ENCODE measurements at regions not wholly inside any gene's neighbourhood (a gene's known extent, or its start where the extent isn't known, plus 50 kb on each side); places are given as distances from the start of the nearest gene placed in this dataset.
"Not testable (repeated sequence)": the region's sequence is repeated elsewhere in the genome, so short reads cannot be mapped to it uniquely, and the experiment has no call there.

- Histone ChIP-seq H3K36me3 (no peaks in the 10 kb centered on the region), H3K4me3 (no peak overlapping the region), H3K27me3 (no peaks in the 10 kb centered on the region), H3K9me3 (peaks cover 7% of the 10 kb centered on the region; the same call in 1 of the 2 replicates)
- DNase-seq, result no peak
These were observed 54.1 kb downstream of the FOXG1 start for GRCh38 chr14:28820677-28821076.

- Histone ChIP-seq H3K36me3 (no peaks in the 10 kb centered on the region), H3K27me3 (no peaks in the 10 kb centered on the region), H3K9me3 (peaks cover 7% of the 10 kb centered on the region; the same call in 1 of the 2 replicates), H3K4me3 (no peak overlapping the region)
- no peak for DNase-seq
These were observed 55.4 kb downstream of the FOXG1 start for GRCh38 chr14:28821993-28822392.

GRCh38 chr14:28823245-28823644 is 56.7 kb downstream of the FOXG1 start:
- Histone ChIP-seq H3K4me3 (no peak overlapping the region), H3K9me3 (peaks cover 7% of the 10 kb centered on the region; the same call in 1 of the 2 replicates), H3K27me3 (no peaks in the 10 kb centered on the region), H3K36me3 (no peaks in the 10 kb centered on the region)
- DNase-seq, result no peak

- no peak for DNase-seq
- no peak overlapping the region for H3K4me3 ChIP-seq
- H3K9me3 ChIP-seq, result no peaks in the 10 kb centered on the region
- no peaks in the 10 kb centered on the region for H3K27me3 ChIP-seq
- H3K36me3 ChIP-seq, result no peaks in the 10 kb centered on the region
These were observed 63.5 kb downstream of the FOXG1 start for GRCh38 chr14:28830115-28830534.

GRCh38 chr14:28831126-28831525 is 64.5 kb downstream of the FOXG1 start:
- H3K9me3 ChIP-seq, result no peaks in the 10 kb centered on the region
- DNase-seq, result no peak
- H3K27me3 ChIP-seq, result no peaks in the 10 kb centered on the region
- no peaks in the 10 kb centered on the region for H3K36me3 ChIP-seq
- H3K4me3 ChIP-seq, result no peak overlapping the region

GRCh38 chr14:28842569-28842968 is 76.0 kb downstream of the FOXG1 start:
- H3K27me3 ChIP-seq, H3K9me3 ChIP-seq, H3K36me3 ChIP-seq, DNase-seq, H3K4me3 ChIP-seq: not testable (repeated sequence)

- Histone ChIP-seq H3K36me3 (no peaks in the 10 kb centered on the region), H3K4me3 (no peak overlapping the region), H3K27me3 (no peaks in the 10 kb centered on the region), H3K9me3 (no peaks in the 10 kb centered on the region)
- peak; percentile 42 for DNase-seq
These were observed 101.0 kb downstream of the FOXG1 start for GRCh38 chr14:28867571-28867970.

- Histone ChIP-seq H3K4me3 (no peak overlapping the region), H3K9me3 (no peaks in the 10 kb centered on the region), H3K36me3 (no peaks in the 10 kb centered on the region), H3K27me3 (no peaks in the 10 kb centered on the region)
- DNase-seq, result no peak
These were observed 103.5 kb downstream of the FOXG1 start for GRCh38 chr14:28870033-28870564.

- Histone ChIP-seq H3K27me3 (no peaks in the 10 kb centered on the region), H3K4me3 (no peak overlapping the region), H3K9me3 (no peaks in the 10 kb centered on the region), H3K36me3 (no peaks in the 10 kb centered on the region)
- no peak for DNase-seq
These were observed 109.5 kb downstream of the FOXG1 start for GRCh38 chr14:28875934-28876571.

- no peak overlapping the region for H3K4me3 ChIP-seq
- H3K27me3 ChIP-seq, result no peaks in the 10 kb centered on the region
- no peaks in the 10 kb centered on the region for H3K36me3 ChIP-seq
- DNase-seq, result no peak
- H3K9me3 ChIP-seq, result no peaks in the 10 kb centered on the region
These were observed 110.0 kb downstream of the FOXG1 start for GRCh38 chr14:28876572-28876945.

GRCh38 chr14:28877923-28878322 is 111.3 kb downstream of the FOXG1 start:
- no peak overlapping the region for H3K4me3 ChIP-seq
- no peaks in the 10 kb centered on the region for H3K9me3 ChIP-seq
- H3K27me3 ChIP-seq, result no peaks in the 10 kb centered on the region
- no peak for DNase-seq
- H3K36me3 ChIP-seq, result no peaks in the 10 kb centered on the region

GRCh38 chr14:28879573-28879996 is 113.0 kb downstream of the FOXG1 start:
- H3K27me3 ChIP-seq, result no peaks in the 10 kb centered on the region
- H3K4me3 ChIP-seq, result no peak overlapping the region
- no peaks in the 10 kb centered on the region for H3K9me3 ChIP-seq
- DNase-seq, result no peak
- no peaks in the 10 kb centered on the region for H3K36me3 ChIP-seq

- no peaks in the 10 kb centered on the region for H3K9me3 ChIP-seq
- H3K27me3 ChIP-seq, result no peaks in the 10 kb centered on the region
- no peak for DNase-seq
- H3K4me3 ChIP-seq, result no peak overlapping the region
- H3K36me3 ChIP-seq, result no peaks in the 10 kb centered on the region
These were observed 120.4 kb downstream of the FOXG1 start for GRCh38 chr14:28886940-28887339.

- H3K36me3 ChIP-seq, result no peaks in the 10 kb centered on the region
- H3K4me3 ChIP-seq, result no peak overlapping the region
- H3K9me3 ChIP-seq, result no peaks in the 10 kb centered on the region
- no peak for DNase-seq
- H3K27me3 ChIP-seq, result no peaks in the 10 kb centered on the region
These were observed 128.8 kb downstream of the FOXG1 start for GRCh38 chr14:28895389-28895788.

GRCh38 chr14:28896337-28896736 is 129.8 kb downstream of the FOXG1 start:
- DNase-seq, result no peak
- Histone ChIP-seq H3K27me3 (no peaks in the 10 kb centered on the region), H3K4me3 (no peak overlapping the region), H3K9me3 (no peaks in the 10 kb centered on the region), H3K36me3 (no peaks in the 10 kb centered on the region)

- no peak for DNase-seq
- Histone ChIP-seq H3K9me3 (no peaks in the 10 kb centered on the region), H3K4me3 (no peak overlapping the region), H3K36me3 (no peaks in the 10 kb centered on the region), H3K27me3 (no peaks in the 10 kb centered on the region)
These were observed 135.0 kb downstream of the FOXG1 start for GRCh38 chr14:28901631-28902030.

GRCh38 chr14:28902930-28903329 is 136.3 kb downstream of the FOXG1 start:
- Histone ChIP-seq H3K27me3 (no peaks in the 10 kb centered on the region), H3K36me3 (no peaks in the 10 kb centered on the region), H3K9me3 (no peaks in the 10 kb centered on the region), H3K4me3 (no peak overlapping the region)
- no peak for DNase-seq

GRCh38 chr14:28911521-28911920 is 144.9 kb downstream of the FOXG1 start:
- no peak for DNase-seq
- Histone ChIP-seq H3K36me3 (no peaks in the 10 kb centered on the region), H3K4me3 (no peak overlapping the region), H3K27me3 (no peaks in the 10 kb centered on the region), H3K9me3 (no peaks in the 10 kb centered on the region)
